GM10266 (cell line): ENCODE measurements at regions not wholly inside any gene's neighbourhood (a gene's known extent, or its start where the extent isn't known, plus 50 kb on each side); places are given as distances from the start of the nearest gene placed in this dataset.
"Not testable (repeated sequence)": the region's sequence is repeated elsewhere in the genome, so short reads cannot be mapped to it uniquely, and the experiment has no call there.

Source experiments
- DNase-seq: peaks from one replicate; pipeline ENCODE4 v3.0.0; 2012; ENCODE audit errors: extremely low spot score
- TF ChIP-seq, protein P1 (sequence below): IDR thresholded peaks from 2 replicates; pipeline ENCODE4 v1.5.1; 2012; ENCODE audit warnings: mild to moderate bottlenecking, low read depth; ENCODE audit not compliant: control insufficient read depth, insufficient read depth; ENCODE audit errors: missing control alignments

DNA sequence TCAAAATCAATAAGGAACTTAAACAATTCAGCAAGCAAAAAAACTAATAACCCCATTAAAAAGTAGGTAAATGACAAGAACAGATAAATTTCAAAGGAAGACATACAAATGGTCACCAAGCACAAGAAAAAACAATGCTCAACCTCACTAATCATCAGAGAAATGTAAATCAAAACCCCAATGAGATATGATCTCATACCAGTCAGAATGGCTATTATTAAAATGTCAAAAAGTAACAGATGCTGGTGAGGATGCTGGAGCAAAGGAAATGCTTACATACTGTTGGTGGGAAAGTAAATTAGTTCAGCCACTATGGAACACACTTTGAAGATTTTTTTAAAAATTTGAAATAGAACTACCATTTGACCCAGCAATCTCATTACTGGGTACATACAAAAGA, 538.0 kb downstream of the TMX3 start:
- TF ChIP-seq, protein P1, sequence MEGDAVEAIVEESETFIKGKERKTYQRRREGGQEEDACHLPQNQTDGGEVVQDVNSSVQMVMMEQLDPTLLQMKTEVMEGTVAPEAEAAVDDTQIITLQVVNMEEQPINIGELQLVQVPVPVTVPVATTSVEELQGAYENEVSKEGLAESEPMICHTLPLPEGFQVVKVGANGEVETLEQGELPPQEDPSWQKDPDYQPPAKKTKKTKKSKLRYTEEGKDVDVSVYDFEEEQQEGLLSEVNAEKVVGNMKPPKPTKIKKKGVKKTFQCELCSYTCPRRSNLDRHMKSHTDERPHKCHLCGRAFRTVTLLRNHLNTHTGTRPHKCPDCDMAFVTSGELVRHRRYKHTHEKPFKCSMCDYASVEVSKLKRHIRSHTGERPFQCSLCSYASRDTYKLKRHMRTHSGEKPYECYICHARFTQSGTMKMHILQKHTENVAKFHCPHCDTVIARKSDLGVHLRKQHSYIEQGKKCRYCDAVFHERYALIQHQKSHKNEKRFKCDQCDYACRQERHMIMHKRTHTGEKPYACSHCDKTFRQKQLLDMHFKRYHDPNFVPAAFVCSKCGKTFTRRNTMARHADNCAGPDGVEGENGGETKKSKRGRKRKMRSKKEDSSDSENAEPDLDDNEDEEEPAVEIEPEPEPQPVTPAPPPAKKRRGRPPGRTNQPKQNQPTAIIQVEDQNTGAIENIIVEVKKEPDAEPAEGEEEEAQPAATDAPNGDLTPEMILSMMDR, result no peak
- no peak for DNase-seq

DNA sequence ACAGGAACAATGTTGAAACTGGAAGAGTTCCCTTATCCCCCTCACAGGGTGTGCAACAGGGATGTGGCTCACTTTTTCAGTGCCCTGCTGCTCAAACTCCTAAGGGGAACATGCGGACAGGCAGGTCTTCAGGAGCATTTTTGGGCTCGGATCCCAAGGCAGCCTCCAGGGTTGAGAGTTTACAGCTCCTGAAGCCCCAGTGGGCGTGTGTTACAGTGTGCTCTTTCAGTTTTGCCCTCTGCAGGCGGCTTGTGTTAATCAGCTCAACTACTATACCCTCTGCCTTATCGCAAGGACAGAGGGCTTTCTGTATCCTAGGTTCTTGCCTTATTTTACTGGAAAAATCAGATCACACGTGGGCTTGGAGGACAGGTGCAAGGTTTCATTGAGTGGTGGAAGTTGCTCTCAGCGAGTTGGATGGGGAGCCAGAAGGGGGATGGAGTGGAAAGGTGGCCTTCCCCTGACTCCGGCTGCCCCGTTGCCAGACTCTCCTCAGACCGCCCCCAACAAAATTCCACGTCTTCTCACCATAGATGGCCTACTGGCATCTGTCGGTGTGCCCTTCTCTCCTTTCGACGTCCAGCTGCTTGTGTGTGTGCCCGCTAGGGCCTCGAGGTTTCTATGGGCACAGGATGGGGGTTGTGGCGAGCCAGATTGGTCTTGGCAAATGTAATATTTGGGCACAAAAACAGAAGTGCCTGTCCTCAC, 541.9 kb downstream of the TMX3 start:
- TF ChIP-seq, protein P1, result no peak
- no peak for DNase-seq

DNA sequence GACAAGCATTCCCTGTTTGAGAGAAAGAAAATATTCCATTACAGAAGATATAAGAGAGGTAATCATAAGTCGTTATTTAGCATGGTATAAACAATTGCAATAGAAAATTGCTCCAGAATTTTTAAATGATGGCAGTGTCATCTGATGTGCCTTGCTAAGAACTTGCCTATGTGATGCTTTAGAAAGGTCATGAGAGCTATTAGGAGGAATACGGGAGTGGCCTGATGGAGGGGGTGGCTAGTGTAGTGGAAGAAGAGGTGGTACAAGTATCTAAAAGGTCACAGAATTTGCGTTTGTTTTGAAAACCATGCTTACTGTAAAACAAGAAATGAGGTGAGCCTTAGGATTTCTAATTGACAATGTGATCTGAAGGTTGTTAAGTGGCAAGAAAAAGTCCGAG, 550.0 kb downstream of the TMX3 start:
- TF ChIP-seq, protein P1, result no peak
- no peak for DNase-seq

DNA sequence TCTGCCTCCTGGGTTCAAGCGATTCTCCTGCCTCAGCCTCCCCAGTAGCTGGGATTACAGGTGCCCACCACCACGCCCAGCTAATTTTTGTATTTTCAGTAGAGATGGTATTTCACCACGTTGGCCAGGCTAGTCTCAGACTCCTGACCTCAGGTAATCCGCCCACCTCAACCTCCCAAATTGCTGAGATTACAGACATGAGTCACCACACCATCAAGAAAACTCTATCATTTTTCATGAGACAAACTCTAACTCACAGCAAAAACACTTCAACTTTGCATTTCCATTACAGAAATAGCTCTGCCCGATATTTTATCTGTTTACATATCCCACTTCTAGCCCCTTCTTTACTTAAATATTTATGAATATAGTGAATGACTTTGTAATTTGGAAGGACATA, 561.1 kb downstream of the TMX3 start:
- not testable (repeated sequence) for DNase-seq

DNA sequence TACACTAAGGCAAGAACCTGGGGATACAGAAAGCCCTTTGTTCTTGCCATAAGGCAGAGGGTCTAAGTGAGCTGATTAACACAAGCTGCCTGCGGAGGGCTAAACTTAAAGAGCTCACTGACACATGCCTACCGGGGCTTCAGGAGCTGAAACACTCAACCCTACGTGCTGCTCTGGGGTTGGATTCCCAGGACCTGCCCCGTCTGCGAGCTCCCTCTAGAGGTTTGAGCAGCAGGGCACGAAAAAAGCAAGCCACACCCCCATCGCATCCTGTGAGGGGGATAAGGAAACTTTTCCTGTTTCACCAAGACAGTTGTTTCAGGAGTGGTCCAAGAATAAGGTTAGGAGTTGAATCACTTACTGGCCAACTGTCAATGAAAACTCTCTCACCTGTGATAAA, 562.1 kb downstream of the TMX3 start:
- TF ChIP-seq, protein P1, result no peak
- DNase-seq, result no peak

DNA sequence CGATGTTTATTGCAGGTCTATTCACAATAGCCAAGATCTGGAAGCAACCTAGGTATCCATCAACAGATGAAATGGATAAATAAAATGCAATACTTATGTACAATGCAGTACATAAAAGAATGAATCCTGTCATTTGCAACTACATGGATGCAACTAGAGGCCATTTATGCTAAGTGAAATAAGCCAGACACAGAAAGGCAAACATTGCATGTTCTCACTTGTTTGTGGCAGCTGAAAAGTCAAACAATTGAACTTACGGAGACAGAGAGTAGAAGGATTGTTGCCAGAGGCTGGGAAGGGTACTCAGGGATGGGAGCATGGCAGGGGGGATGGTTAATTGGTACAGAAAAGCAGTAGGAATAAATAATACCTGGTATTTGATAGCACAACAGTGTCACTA, 563.9 kb downstream of the TMX3 start:
- TF ChIP-seq, protein P1, result no peak
- DNase-seq, result no peak

DNA sequence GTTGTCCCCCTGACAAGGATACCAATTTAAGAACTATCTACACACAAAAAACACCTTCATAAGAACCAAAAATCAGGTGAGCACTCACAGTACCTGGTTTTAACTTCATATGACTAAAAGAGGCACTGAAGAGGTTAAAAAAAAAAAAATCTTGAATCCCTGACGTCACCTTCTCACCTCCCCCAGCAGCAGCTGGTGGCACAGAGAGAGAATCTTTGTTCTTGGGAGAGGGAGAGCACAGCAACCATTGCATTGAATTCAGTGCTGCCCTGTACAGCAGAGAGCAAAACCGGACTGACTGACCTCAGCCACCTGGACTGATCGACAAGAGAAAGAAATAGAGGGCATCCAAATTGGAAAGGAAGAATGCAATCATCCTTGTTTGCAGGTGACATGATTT, 566.0 kb downstream of the TMX3 start:
- no peak for DNase-seq
- TF ChIP-seq, protein P1, result no peak

DNA sequence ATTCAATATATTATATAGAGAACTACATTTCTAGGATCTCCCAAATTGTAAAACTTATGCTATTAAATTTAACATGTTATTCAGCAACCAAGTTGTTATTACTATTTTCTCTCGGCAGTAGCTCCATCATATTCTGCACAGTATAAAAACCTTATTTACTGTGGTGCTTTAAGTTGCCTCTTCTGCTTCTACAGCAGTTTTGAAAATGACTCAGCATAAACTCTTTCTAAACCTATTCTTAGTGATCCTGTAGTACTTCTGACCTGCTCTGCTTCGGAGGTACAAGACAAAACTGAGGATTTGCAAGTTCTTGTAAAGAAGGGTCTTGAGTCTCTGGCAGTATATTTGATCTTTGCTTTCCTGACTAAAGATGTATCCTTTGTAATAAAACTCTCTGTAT, 567.2 kb downstream of the TMX3 start:
- no peak for DNase-seq
- TF ChIP-seq, protein P1, result no peak
